HG03175 (cell line): ENCODE measurements at regions not wholly inside any gene's neighbourhood (a gene's known extent, or its start where the extent isn't known, plus 50 kb on each side); places are given as distances from the start of the nearest gene placed in this dataset.
"Not testable (repeated sequence)": the region's sequence is repeated elsewhere in the genome, so short reads cannot be mapped to it uniquely, and the experiment has no call there.

Source experiments
- ATAC-seq: cut with Tn5 transposase; IDR thresholded peaks from one replicate; pipeline ENCODE4 v1.9.1; 2021; ENCODE audit warnings: mild to moderate bottlenecking, moderate library complexity; ENCODE audit not compliant: unreplicated experiment

- no peak for ATAC-seq
These were observed 330.8 kb downstream of the TRIM36 start for GRCh38 chr5:114838937-114839336.

GRCh38 chr5:114830114-114830513, 339.6 kb downstream of the TRIM36 start:
- ATAC-seq, result no peak

GRCh38 chr5:114822863-114823262, 346.8 kb downstream of the TRIM36 start:
- ATAC-seq, result no peak

DNA sequence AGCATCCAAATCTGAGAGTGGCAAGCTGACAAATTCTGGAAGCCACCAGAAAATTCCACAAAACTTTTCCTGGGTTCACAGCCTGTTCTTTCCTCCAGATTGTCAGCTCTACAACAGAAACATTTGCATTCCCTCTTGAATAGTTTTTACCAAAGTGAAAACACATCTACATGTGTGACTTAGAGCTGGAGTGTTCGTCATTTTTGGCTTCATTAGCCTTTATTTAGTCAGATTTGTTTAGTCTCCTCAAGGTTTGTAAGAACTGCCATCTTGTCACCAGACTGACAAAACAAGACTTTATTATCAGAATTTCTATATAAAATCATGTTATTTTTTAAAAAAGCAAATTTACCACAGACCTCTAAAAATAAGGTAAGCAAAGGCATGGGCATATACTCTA, 347.3 kb downstream of the TRIM36 start:
- ATAC-seq, result no peak

DNA sequence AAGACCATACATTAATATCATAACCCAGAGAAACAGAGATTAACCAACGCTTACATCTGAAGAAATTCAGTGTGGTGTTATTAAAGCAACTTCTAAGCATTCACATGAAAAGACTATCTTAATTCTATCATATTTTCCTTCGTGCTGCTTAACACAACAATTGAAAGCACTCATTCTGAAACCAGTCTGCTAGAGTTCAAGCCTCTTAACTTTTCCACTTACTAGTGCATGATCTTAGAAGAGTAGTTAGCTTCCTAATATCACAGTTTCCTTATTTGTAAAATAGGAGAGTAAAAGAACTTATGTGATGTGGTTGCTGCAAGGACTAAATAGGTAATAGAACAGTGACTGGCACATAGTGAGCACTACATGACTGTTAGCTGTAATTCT, 379.3 kb downstream of the TRIM36 start:
- no peak for ATAC-seq

- peak; percentile 66 for ATAC-seq
These were observed 379.8 kb downstream of the TRIM36 start for GRCh38 chr5:114789773-114790402.

DNA sequence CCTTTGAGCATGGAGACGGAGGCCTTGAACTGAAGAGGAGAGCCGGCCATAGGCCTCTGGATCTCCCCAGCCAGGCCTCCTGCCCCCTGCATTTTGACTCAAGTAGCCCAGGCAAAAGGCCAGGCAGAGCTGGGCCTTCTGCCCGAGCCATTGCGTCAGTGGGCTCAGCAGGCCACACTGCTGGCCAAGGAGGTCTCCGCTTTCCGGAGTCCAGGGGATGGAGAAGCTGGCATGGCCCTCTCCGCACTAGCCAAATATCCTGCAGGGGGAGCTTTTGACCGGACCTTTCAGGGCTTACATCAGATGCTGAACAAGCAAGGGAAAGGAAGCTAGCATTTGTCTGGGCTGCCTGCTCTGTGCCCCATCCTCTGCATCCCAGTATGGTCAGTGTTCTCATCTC, 386.8 kb downstream of the TRIM36 start:
- no peak for ATAC-seq

- no peak for ATAC-seq
These were observed 387.5 kb downstream of the TRIM36 start for GRCh38 chr5:114782177-114782576.

DNA sequence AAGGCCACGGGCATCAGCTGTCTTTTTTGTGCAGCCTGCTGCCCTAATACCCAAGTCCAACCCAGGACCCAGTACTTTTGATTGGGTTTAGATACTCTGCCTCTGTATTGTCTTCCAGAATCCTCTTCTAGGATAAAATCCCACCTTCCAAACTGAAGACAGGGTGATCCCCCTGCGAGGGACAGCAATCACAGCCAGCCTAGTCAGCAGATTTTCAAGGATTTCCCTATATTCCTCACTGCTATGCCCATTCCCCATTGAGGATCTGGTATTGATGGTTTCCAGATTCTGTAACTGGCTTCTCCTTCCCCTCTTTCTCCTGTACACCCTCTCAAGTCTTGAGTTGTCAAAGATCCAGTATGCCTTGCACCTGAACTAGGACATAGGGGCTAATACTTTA, 389.4 kb downstream of the TRIM36 start:
- ATAC-seq, result no peak

GRCh38 chr5:114744406-114744805, 382.5 kb downstream of the KCNN2 start:
- ATAC-seq, result no peak

DNA sequence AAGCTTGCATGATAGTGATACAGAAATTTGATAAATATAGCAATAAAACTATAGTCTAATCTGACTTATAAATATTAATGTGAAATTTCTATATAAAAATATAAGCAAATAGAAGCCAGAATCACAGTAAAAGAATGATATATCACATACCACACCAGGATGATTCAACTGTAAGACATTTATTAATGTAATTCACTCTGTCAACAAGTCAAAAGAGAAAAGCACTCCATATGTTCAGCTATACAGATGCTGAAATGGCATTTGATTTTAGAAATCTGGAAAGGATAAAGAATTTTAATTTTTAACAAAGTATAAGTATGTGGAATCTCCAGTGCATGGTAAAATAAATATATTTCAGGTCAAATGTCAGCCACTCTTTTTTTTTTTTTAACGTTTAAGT, 372.4 kb downstream of the KCNN2 start:
- ATAC-seq, result no peak

GRCh38 chr5:114729986-114730385, 368.1 kb downstream of the KCNN2 start:
- ATAC-seq, result no peak

- ATAC-seq, result no peak
These were observed 365.5 kb downstream of the KCNN2 start for GRCh38 chr5:114727358-114727757.

GRCh38 chr5:114726131-114726530, 364.3 kb downstream of the KCNN2 start:
- no peak for ATAC-seq

DNA sequence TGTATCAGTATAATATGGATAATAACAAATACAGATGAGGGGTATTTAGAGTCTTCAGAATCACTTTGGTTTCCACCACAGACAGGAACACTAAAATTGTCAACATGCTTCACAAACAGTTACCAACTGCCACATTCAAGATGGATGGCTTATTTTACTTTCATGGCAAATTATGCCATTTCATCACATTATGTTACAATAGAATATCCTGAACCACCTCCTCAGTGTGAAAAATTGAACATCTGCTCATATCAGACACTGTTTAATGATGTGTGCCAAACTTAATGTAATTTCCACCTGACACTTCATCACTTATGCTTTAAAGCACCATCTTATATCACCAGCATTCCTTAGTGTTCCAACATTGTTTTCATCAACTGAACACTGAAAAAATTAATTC, 357.4 kb downstream of the KCNN2 start:
- ATAC-seq, result no peak

DNA sequence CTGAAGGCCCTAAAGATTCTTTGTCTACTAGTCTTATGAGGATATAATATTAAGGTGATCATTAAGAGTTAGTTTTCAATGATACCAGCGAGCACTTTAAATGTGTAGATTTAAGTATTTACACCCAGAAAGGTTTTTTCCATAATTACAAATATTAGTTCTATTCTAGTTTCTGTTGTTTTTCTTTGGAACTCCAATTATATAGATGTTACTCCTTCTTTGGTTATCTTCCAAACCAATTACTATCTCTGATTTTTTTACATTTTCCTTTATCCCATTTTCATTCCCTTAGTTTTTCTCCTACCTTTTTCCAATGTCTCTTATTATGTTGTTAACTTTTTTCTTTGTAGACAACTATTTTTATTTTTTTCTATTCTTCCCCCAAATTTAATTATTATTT, 355.1 kb downstream of the KCNN2 start:
- ATAC-seq, result no peak

- ATAC-seq, result not testable (repeated sequence)
These were observed 342.5 kb downstream of the KCNN2 start for GRCh38 chr5:114704225-114704893.

DNA sequence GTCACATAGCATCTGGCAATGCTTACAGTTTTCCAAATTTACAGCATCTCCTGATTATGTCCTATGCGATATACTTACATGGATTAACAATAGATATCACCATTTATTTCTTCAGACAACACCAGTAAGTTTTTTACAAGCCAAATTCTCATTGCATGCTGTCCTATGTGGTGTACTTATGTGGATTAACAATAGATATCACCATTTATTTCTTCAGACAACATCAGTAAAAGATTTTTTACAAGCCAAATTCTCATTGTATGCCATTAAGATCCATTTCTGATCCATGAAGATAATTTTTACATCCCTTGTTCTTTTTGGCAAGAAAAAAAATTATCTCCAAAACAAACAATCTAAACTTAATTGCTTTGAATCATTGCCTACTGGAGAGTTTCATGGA, 340.9 kb downstream of the KCNN2 start:
- no peak for ATAC-seq

- ATAC-seq, result no peak
These were observed 340.3 kb downstream of the KCNN2 start for GRCh38 chr5:114702136-114702535.

DNA sequence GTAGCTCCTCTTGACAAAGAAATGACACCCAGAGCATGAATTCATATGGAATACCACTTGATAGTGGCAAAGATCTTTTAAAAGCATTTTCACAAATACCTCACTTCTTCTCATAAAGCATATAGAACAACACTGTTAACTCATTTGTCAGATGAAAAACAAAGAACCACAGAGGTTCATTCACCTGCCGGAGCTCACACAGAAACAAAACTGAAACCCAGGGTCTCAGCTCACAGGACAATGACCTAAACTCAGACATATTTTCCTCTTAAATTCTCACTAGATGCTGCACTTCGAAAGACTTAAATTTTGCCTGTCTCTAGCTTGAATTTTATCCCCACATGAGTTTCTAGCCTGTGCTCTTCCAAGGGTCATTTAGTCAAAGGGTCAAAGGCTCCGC, 339.0 kb downstream of the KCNN2 start:
- ATAC-seq, result no peak

GRCh38 chr5:114695292-114695904, 333.5 kb downstream of the KCNN2 start:
- no peak for ATAC-seq

DNA sequence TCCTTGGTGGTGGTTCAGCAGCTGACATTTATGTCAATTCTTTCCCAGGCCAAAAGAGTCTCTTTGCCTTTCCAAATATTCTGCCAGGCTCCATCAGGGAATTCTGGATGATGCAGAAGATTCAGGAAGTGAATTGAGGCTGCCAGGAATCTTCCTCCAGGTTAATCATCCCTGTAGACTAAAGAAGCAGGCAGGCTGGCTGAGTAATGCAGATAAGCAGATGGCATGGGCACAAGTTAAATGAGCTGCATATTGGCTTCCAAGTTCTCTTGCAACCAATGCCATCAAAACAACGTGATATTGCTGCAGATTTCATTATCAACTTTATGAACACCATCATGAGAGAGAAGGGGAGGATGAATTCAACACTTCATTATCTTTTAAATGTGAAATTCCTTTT, 324.5 kb downstream of the KCNN2 start:
- no peak for ATAC-seq
